Heart left ventricle (tissue), 13 donors: ENCODE measurements at regions not wholly inside any gene's neighbourhood (a gene's known extent, or its start where the extent isn't known, plus 50 kb on each side); places are given as distances from the start of the nearest gene placed in this dataset.

ENCODE experiments used
- POLR2A ChIP-seq, 2 donors: fragments of 450-650 bp; IDR thresholded peaks; one replicate each; pipeline ENCODE4 v1.6.1; 2017; ENCODE audit warnings: antibody characterized with exemption in 2 of 2, mild to moderate bottlenecking in 2 of 2, moderate library complexity in 2 of 2
- TF ChIP-seq, protein P1 (sequence below), 12 donors: fragments of 200-600 bp; sonication (generic) in 4 of 12; IDR thresholded peaks; one replicate each; pipeline versions ENCODE4 v1.5.0 to v1.8.0; 2018 to 2022; ENCODE audit warnings: antibody characterized with exemption in 12 of 12, mild to moderate bottlenecking in 5 of 12
- donor health status: ischemic (EF 13 %, LVEDD 7.1; RV severe dilation, severe dysfunction).
- donor health status: DM: no; HTN: yes; CAD: no.
- donor health status: DM: no; HTN: no; CAD: no.
- donor health status: ischemic (EF 25% LVEDD 6.9; RV normal size, moderate dysfunction).
- donor health status: ischemic (EF 25% LVEDD 5.7; RV mildly dilated, moderate dysfunction).
- donor health status: ischemic (EF 35%, LVEDD 5.7; RV mildly dilated, moderate dysfunction).
- donor health status: nonischemic (EF 11% LVEDD 7.7; RV severe dilation, severe dysfunction).
- donor health status: DM: yes; HTN: yes; CAD: no.
- donor health status: PGD.
- donor health status: ischemic (EF 29% LVEDD 5.4; RV normal size, mild dysfunction).
- donor health status: nonischemic (EF 23%, LVEDD 6.1; RV moderate dilation, normal function).

DNA sequence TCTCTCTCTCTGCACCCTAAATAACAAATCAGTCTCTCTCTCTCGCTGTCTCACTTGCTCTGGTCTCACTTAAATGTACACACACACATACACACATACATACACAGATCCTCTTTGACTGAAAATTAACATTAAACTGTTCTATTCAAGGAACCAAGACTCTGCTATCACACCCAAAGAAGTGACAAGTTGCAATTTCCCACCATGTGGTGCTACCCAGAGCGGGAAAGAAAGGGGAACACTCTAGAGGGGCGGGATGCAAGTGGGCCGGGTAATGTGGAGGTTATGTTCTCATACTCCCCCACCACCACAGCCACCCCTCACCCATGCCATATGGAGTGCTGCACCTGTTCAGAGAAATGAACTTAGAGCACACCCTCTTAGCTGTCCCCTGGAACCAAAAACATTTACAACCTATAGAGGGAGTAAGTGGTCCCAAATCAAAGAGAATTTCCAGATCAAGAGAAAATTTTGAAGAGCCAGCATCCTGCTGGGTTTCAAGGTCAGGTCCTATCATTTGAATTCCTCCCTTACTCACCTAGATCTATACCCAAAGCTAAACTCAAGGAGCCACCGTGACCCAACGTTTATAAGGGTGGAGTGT is 319.4 kb downstream of the BRINP2 start:
- TF ChIP-seq, protein P1, sequence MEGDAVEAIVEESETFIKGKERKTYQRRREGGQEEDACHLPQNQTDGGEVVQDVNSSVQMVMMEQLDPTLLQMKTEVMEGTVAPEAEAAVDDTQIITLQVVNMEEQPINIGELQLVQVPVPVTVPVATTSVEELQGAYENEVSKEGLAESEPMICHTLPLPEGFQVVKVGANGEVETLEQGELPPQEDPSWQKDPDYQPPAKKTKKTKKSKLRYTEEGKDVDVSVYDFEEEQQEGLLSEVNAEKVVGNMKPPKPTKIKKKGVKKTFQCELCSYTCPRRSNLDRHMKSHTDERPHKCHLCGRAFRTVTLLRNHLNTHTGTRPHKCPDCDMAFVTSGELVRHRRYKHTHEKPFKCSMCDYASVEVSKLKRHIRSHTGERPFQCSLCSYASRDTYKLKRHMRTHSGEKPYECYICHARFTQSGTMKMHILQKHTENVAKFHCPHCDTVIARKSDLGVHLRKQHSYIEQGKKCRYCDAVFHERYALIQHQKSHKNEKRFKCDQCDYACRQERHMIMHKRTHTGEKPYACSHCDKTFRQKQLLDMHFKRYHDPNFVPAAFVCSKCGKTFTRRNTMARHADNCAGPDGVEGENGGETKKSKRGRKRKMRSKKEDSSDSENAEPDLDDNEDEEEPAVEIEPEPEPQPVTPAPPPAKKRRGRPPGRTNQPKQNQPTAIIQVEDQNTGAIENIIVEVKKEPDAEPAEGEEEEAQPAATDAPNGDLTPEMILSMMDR (IDR thresholded peaks at IDR 0.05) = no peak
- TF ChIP-seq POLR2A (IDR thresholded peaks at IDR 0.05) = no peak
